ENCODE measurements at regions not wholly inside any gene's neighbourhood (a gene's known extent, or its start where the extent isn't known, plus 50 kb on each side); places are given as distances from the start of the nearest gene placed in this dataset.

GRCh38 chr1:218787826-218788225 lies 385.9 kb upstream of the LYPLAL1 start:
- in situ Hi-C loops (cut with MboI; ENCODE audit: low pct_unique_long_range_greater_than_20kb, low sequenced_read_pairs, unreplicated experiment) = no loop called here
- DNase-seq (ENCODE audit: low spot score) = no peak
- no peak for TF ChIP-seq CTCF (IDR thresholded peaks at IDR 0.05; ENCODE audit: extremely low read depth, insufficient read depth, missing control alignments)

- in situ Hi-C loops (cut with MboI; ENCODE audit: low pct_unique_long_range_greater_than_20kb, low sequenced_read_pairs, unreplicated experiment) = no loop called here
- no peak for DNase-seq (ENCODE audit: low spot score)
- TF ChIP-seq CTCF (IDR thresholded peaks at IDR 0.05; ENCODE audit: extremely low read depth, insufficient read depth, missing control alignments) = no peak
Measured at GRCh38 chr1:218796773-218797172, 376.9 kb upstream of the LYPLAL1 start.

GRCh38 chr1:218802799-218803198 lies 370.9 kb upstream of the LYPLAL1 start:
- in situ Hi-C loops (cut with MboI; ENCODE audit: low pct_unique_long_range_greater_than_20kb, low sequenced_read_pairs, unreplicated experiment) = no loop called here
- DNase-seq (ENCODE audit: low spot score) = no peak

GRCh38 chr1:218803351-218803997 lies 370.2 kb upstream of the LYPLAL1 start:
- DNase-seq (ENCODE audit: low spot score) = no peak
- TF ChIP-seq CTCF (IDR thresholded peaks at IDR 0.05; ENCODE audit: extremely low read depth, insufficient read depth, missing control alignments) = no peak
- in situ Hi-C loops (cut with MboI; ENCODE audit: low pct_unique_long_range_greater_than_20kb, low sequenced_read_pairs, unreplicated experiment) = no loop called here

More at GRCh38 chr1:218802799-218803198, 370.9 kb upstream of the LYPLAL1 start:
- TF ChIP-seq CTCF (IDR thresholded peaks at IDR 0.05; ENCODE audit: extremely low read depth, insufficient read depth, missing control alignments) = no peak

- no peak for DNase-seq (ENCODE audit: low spot score)
- in situ Hi-C loops (cut with MboI; ENCODE audit: low pct_unique_long_range_greater_than_20kb, low sequenced_read_pairs, unreplicated experiment) = no loop called here
- no peak for TF ChIP-seq CTCF (IDR thresholded peaks at IDR 0.05; ENCODE audit: extremely low read depth, insufficient read depth, missing control alignments)
Measured at GRCh38 chr1:218804014-218804785, 369.5 kb upstream of the LYPLAL1 start.

- in situ Hi-C loops (cut with MboI; ENCODE audit: low pct_unique_long_range_greater_than_20kb, low sequenced_read_pairs, unreplicated experiment) = no loop called here
Measured at GRCh38 chr1:218809061-218809460, 364.6 kb upstream of the LYPLAL1 start.

More at GRCh38 chr1:218809061-218809460, 364.6 kb upstream of the LYPLAL1 start:
- DNase-seq (ENCODE audit: low spot score) = no peak
- no peak for TF ChIP-seq CTCF (IDR thresholded peaks at IDR 0.05; ENCODE audit: extremely low read depth, insufficient read depth, missing control alignments)
